ENCODE measurements at regions not wholly inside any gene's neighbourhood (a gene's known extent, or its start where the extent isn't known, plus 50 kb on each side); places are given as distances from the start of the nearest gene placed in this dataset.

DNA sequence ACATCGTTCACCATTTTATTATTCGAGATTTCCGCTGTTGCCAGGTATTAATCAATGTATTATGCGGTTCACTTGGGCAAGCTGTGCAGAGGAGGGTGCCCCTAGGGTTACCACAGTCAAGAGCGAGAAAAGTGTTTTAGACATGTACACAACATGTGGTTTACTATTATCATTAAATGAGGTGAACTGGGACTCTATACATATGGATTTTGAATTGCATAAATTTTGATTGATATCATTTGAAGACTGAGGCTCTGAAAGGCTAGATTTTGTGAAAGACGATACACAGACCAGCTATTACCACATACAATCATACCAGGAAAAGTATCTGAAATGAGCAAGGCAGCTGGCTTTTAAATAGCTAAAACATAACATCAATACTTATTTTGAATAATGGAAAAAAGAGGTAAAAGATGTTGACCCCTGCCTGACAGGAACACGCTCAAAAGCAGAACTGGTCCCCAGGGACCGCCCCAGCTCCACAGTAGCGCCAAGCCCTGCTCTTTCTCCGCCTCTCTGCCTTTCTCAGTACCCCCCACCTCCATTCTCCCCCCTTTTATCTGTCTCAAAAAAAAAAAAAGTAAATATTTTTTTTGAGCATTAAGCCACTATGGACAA lies 413.4 kb upstream of the MKI67 start:
- no peak for DNase-seq

DNA sequence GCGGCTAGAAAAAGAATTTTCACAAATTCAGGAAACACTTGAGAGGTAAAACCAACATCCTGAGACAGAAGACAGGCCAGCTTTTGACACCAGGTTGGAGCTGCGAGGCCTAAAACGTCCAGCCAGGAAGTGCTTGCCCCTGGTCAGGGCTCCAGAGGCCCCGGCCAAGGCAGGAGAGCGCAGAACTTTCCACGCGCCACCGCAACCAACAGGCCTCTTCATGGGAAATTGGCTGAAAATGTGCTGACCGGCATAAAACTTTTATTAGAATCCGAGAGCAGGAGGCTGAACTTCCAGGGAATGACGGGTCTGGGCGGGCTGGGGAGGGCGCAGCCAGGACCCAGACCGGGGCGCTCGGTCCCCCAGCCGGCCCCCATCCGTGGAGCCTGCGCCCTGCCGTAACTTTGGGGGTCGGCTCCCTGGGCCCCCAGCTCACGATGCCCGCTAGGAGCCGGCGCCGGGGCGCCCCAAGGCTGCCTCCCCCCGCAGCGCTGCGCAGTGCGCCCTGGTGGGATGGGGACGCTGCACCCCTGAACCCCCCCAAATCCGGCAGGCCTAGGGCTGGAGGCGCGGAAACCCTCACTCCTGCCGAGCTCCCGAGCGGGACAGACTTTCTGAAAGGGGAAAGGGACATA lies 414.0 kb upstream of the MKI67 start:
- no peak for DNase-seq

DNA sequence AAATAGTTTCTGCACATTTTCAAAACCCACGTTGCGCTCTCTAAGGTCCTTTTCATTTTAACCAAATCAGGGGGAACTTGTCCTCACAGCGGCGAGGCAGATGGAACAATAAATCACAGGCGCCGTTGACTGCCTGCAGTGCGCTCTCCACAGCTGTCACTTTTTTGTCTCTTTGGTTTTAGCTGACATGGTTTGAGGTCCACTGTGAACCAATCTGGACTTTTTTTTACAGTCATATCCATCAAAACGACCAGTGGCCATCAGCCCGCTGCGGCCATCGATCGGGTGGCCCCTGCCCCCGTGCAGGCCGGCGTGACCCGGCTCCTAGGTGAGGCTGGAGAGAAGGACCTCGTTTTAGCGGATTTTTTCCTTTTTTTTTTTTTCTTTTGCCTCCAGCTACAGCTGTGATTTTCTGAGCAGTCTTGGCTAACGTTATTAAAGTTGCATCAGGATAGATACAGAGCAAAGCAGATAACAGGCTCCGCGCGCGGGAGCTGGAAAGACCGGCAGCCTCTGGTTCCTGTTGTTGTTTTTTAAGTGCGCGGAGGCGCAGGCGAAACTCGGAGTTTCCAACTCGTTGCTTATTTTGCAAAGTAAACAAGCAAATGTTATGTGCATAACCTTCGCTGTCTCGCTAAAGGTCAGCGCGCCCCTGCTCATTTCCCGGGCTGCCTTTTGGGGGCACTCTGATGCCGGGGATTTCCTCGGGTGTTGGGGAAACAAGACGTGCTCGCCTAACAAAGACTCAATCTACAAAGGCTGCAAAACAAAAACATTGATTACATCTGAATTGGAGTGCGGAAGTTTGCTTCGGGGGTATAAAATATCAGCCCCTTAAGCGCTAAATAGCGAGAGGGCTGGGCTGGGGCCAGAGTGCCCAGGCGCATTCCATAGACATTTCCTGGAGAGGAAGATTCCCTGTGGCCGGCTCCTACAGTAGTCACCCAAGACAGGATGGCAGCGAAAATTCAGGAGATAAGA lies 414.8 kb upstream of the MKI67 start:
- no peak for DNase-seq

DNA sequence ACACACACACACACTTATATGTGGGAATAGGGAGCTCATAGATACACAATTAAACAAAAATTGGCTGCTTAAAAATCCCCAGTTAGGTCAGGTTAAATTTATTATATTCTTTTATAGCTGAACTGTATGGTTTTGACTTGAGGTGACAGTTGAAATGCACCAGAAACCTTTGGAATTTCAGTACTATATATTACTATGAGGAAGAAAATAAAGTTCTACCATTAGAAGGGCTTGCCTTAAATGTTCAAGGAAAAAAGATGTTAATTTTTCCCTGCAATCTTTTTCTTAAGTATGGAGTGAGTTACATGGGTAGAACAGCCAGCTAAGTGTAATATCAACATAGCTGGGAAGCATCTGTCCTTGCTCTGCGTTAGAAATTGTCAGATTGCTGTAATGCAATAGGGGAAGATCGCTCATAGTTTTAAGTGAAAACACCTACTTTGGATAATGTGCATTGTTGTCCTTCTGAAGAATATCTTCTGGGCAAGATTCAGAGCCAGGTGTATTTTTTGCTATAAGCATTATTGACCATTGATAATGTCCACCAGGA lies 415.8 kb upstream of the MKI67 start:
- no peak for DNase-seq

DNA sequence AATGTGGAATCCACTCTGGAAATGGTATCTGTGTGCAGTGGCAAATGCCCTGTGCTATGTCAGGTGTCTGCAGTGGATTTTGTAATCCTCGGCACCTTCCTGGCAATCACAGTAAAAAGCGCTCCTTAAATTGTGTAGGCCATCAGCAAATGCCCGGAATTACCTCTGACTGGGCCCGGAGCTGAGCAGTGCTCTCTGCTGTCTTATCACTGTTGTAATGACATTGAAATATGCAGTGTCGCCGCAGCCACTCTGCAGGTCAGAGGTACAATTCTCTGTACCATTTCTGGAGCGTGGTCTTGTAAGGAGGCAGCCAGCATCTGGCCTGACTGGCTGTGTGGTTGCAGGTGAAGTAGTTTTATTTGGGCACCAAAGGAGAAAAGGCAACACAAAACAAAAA lies 416.4 kb upstream of the MKI67 start:
- no peak for DNase-seq

DNA sequence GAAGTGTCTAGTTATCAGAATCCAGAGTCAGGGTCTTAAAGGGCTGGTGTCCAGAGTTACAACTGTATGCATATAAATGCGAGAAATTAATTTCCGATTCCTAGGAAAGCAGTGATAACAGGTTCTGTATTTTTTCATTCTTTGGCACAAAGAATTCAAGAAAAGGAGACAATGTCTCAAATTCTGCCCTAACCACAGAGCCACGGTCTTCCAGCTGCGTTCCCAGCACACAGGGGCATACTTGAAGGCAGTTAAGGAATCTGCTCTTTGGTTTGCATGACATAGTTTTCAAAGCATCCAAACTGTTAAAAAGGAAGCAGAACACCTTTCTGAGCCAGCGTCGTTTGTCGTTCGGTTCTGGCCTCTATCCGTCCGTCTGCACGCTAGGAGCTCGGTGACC lies 416.9 kb upstream of the MKI67 start:
- no peak for DNase-seq

DNA sequence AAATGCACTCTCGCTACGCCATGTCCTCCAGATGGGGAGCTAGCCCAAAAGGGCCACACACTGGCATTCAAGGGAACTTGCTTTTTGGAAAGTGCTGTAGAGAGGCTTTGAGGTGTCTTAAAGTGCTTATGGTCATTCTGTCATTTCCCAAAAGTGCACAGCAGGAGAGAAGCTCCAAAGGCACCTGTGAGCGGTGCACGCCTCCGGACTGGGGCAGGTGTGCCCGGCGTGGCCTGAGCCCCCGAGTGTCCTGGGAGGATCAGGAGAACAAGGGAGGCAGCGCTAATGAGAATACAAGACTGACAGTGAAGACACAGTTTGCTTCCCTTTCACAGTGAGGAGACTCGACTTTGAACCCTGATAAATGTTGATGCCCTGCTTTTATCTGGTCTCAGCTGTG lies 419.0 kb upstream of the MKI67 start:
- no peak for DNase-seq

DNA sequence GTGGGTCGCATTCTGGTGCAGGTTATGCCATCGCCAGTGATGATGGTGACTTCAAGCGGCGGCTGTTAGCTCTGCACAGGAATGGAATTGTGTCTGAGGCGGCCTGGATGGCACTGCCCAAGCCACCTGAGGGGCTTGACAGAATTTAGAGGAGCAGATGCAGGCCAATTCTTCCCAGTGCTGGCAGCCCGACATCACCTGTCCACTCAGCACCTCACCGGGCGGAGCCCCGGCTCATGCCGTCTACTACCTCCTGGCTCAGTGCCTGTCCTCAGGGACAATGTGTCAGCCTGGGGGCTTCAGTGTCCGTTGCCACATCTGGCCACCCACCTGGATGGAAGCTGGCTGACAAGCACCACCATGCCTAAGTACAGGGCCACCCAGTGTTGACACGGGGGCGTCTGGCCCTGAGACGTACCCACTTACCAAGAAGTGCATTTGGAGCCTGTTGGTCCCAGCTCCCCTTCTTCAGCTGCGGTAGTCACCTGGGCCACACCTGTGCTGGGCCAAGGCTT lies 420.5 kb upstream of the MKI67 start:
- DNase-seq = no peak

DNA sequence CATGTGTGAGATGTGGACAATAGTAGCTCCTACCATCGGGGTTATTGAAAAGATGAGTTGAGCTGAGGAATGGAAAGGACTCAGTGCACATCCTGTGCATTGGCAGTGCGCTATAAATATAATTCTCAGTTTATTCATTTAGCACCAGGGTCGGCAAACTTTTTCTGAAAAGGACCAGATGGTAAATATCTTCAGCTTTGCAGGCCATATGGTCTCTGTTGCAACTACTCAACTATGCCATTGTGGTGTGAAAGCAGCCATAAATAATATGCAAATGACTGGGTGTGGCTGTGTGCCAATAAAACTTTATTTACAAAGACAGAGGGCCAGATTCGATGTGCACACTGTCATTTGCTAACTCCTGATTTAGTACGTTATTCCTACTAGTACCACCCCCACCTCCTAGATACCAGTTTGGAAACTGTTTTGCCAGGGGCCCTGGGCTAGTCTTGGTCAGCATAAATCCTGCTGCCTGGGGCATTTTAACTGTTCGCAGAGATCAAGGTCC lies 422.9 kb upstream of the MKI67 start:
- no peak for DNase-seq

DNA sequence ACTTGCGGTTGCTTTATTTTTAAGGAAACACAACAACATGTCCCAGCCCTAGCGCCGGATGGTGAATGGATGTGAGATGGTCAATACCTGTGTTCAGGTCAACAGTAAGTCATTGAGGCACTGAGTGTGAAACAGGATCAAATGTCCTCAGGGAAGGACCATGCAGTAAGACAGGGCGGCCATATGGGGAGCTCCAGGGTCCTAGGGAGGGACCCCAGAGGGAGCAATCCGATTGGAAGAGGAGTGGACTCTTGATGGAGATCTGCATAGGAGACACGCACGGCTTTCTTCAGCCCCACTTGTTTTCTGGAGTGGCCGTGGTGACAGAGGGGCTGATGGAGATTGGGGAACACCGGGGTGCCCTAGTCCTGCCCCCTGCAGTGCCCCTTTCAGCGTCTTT lies 423.8 kb upstream of the MKI67 start:
- no peak for DNase-seq

DNA sequence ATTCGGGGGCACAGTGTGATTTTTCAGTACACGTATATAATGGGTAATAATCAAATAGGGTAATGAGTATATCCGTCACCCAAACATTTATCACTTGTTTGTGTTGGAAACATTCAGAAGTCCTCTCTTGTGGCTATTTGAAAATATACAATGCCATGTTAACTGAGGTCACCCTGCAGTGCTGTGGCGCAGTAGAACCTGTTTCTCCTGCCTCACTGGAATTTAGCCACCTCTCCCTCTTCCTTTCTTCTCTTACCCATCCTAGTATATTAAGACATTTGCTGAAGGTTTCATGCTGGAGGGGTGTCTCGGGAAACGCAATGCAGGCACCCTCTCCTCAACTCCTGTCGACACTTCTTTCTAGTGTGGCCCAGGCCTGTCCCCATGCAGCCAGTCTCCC lies 425.3 kb upstream of the MKI67 start:
- DNase-seq = no peak

DNA sequence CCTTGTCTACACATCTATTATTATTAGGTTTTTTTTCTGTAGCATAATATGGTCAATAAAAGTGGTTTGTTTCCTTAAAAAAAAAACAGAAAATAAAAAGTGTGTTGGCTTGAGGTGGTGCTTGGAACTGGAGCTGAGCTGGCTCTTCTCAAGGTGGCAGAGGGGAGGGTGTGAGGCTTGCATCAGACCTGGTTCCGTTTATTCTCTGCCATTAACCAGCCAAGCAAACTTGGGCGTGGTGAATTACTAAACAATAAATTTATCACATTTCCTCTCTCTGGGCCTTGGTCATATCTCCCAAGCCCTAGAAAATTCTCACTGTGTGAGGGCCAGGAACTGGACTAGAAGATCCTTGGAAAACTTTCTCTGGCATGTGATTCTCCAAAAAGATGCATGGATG lies 427.5 kb upstream of the MKI67 start:
- DNase-seq = no peak

DNA sequence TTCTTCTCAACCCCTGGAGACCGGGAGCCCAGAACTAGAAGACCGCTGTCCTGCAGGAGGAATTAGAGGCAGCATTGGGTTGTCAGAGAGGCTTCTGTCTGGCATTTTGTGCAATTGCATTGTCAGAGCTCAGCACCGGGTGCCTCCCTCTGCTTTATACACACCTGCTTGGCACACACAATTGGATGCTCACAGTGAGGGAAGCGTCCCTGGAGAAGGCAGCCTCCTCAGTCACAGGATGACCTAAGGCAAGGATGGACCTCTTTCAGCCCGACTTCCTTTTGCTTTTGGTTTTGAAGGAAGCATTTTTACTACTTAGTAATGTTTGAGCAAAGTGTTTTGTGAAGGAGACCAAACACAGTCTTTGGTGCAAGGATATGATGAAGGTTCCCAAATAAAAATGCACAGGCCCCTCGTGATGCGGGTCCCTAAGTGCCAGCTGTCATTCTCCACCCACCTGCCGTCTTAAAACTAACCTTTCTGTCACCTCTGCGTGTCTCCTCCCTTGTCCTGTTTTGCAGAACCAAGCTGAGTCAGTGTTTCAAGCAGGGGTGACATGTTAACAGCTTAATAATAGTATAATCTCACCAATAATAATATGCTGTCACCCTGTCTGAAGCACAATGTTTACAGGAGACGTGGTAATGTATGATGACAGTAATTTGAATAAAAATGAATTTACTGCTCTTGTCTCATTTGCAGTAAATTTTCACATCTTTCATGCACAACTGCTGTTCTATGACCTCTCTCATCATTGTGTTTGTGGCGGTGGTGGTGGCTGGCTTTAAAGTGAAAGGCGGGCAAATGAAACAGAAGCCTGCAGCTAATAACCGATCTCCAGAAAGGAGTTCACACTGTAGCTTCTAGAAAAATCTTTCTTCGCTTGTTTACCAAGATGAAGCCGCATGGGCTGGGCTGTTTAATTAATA lies 430.2 kb upstream of the MKI67 start:
- no peak for DNase-seq

DNA sequence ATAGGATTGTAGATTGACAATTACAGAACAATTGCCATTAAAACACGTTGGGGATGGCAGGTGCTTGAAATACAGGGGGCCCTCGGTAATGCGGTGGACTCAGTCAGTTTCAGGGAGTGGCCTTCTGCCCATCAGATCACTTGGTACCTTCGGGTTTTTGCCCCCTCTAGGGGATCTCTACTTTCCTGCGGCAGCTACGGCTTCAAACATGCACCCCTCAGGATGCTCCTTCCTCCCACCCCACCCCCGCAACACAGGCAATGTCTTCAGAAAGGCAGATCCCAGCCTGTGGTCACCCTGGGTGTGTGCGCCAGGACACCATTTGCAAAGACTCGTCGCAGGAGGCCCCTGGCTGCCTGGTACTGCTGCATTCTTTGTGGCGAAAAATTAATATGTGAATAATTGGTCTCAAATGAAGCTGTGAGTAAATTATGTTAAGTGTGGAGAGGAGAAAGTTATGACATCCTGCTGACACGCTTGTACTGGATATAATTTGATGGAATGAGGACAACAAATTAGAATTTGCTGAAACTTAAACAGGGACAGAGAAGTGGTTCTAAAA lies 431.0 kb upstream of the MKI67 start:
- DNase-seq = no peak

DNA sequence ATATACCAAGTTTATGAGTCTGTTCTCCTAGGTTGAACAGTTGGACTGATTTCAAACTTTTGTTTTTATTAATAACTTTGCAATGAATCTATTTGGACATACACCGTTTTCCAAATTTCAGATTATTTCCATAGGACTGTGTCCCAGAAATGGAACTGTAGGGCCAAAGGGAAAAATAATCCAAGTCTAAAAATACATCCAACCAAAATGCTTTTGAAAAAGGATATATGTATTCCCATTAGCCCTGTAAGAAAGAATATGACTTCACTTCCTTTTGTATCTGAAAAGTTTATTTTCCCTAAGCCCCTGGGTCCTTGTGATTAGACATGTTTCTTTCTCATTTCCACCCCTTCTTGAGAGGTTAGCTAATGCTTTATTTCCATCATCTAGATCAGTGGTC lies 434.2 kb upstream of the MKI67 start:
- DNase-seq = no peak

DNA sequence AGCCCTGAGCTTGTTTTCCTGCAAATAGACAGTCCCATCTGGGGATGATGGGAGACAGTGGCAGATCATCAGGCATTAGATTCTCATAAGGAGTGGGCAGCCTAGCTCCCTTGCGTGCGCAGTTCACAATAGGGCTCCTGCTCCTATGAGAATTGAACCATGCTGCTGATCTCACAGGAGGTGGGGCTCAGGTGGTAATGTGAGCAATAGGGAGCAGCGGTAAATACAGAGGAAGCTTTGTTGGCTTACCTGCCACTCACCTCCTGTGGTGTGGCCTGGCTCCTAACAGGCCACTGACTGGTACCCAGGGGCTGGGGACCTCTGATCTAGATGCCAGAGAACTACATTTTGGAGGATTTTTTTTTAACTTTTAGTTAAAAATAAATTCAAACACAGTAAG lies 434.8 kb upstream of the MKI67 start:
- DNase-seq = no peak

DNA sequence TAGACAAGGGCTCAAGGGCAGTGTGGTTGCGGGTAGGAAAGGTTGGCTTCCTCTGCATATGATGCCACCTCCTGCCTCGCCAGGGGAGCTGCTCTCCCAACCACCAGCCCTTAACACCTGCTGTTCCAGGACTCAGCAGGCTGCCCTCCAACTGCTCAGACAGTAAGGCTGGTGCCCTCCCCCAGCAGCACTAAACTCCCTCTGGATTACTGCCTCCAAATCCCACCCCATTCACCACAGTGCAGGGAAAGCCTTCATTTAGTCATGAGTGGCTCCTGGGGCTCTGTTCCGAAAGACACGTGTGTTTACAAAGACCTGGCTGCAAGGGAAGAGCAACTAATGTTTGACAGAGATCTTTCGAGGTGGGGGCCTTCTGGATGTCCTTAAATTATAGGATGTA lies 437.2 kb upstream of the MKI67 start:
- no peak for DNase-seq

DNA sequence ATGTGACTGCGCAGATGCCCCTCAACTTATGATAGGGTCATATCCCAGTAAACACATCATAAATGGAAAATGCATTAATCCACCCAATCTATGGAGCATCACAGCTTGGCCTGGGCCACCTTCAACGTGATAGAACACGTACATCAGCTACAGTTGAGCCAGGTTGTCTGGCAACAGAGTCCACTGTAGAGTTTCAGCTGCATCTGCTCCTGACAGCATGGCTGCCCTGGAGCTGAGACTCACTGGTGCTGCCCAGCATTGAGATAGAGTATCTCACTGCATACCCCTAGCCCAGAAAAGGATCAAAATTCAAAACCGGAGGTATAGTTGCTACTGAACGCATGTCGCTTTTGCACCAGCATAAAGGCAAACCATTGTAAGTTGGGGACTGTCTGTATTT lies 437.7 kb upstream of the MKI67 start:
- no peak for DNase-seq

DNA sequence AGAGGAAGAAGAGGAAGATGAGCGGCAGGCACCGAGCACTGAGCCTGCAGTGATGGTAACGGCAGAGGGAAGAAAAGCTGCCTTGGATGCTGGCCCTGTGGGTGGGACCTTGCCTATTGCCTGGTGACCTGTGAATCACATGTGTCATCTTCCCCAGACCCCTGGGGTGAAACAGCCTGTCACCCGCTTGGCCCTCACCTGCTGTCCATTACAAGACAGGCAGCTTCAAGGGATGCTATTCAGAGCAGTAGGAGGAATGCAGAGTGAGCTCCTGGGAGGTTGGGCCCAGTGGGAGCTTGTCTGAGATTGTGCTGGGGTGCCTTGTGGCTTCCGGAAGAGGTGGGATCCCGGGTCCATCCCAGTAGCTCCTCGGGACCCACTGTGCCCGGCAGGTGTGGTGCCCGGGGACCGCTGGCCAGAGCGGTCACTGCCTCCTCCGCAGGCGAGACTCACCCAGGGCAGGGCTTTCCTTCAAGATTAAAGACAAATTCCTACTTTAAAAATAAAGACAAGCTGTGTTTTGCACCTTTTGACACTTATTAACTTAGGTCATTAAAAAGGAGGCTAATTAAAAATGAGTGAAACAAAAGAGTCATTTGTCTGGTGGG lies 440.2 kb upstream of the MKI67 start:
- DNase-seq = no peak

DNA sequence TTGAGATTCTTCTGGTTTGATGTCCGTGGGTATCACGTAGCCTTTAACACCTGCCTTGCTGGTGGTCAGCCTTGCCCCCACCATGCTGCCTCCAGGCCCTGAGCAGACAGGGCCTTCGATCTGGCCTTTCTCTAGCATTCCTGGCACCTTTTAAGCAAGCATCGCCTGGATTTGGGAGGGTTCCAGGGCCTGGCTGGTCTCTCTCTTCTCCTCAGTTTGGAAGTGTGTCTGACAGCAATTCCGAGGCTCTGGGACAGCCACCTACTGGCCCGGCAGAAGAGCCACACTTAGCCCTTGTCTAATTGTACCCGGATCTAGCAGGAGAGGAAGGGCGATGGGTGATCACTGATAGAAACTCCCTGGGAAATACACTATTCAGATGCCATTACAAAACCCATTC lies 441.3 kb upstream of the MKI67 start:
- DNase-seq = no peak

DNA sequence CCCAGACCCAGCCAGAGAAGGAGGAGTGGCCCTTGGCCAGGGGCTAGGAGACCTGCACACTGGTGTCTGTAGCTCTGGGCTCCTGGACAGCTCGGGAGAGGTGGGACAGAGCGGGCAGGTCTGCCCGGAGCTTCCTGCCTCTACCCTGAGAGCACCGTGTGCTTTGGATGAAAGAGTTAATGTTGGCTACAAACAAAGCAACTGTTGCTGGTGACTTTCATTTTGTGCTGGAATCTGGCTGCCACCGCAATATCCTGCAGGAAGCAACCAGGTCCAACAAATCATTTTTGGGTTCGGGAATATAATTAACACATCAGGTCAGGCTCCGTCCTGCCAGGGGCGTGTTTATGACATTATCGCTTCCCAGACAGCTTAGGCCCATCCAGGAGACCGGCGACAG lies 441.8 kb upstream of the MKI67 start:
- no peak for DNase-seq

Measured in EL (cell line).